ENCODE measurements at regions not wholly inside any gene's neighbourhood (a gene's known extent, or its start where the extent isn't known, plus 50 kb on each side); places are given as distances from the start of the nearest gene placed in this dataset.

DNA sequence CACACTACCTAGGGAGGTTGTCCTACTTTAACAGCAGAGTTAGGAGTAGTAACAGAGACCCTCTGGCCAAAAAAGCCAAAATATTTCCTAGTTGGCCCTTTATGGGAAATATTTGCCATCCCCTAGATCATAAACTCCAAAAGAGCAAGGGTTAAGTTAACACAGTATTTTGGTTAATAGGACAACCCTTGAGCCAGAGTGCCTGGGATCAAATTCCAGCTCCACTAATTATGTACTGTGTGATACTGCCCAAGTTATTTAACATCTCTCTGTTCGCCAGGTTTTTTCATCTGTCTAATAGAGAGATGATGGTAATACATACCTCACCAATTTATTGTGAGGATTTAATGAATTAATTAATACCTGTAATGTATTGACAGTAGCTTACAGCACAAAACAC, 767.4 kb downstream of the KCNJ2 start:
- dilution Hi-C loops (cut with MboI; ENCODE audit: extremely low pct_ligation_motif_present, low sequenced_read_pairs), result no loop called here

DNA sequence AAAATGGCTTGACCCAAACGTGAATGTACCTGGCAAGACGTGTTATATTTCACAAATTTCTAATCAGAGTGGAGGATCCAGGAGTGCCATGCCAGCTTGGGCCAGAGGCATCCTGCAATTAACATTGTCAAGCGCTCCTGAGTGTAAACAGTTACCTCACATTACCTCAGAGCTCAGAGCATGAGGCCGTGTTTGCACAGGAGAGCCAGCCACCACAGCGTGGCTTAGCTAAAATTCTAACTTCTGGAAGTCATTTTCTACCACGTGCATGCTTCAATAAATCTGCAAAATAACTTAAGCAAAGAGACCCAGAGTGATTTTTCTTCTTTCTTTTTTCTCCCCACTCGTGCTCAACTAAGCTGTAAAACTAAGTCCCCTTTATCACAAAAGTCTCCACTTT, 769.0 kb downstream of the KCNJ2 start:
- Histone ChIP-seq H3K4me1 (ENCODE audit: control insufficient read depth, extremely low read depth, insufficient read depth, low read length) (no peaks in the 10 kb centered on the region), H3K27me3 (ENCODE audit: control insufficient read depth, extremely low read depth, insufficient read depth, low read length) (no peaks in the 10 kb centered on the region), H3K9ac (ENCODE audit: control insufficient read depth, extremely low read depth, insufficient read depth, low read length) (no peak overlapping the region), H4K20me1 (ENCODE audit: control insufficient read depth, extremely low read depth, insufficient read depth, low read length) (no peaks in the 10 kb centered on the region), H3K27ac (ENCODE audit: control insufficient read depth, insufficient read depth, low read length) (no peak overlapping the region), H3K79me2 (ENCODE audit: control insufficient read depth, insufficient read depth, low read length) (no peaks in the 10 kb centered on the region), H3K9me3 (ENCODE audit: control insufficient read depth, low read depth, low read length) (no peaks in the 10 kb centered on the region), H3K4me3 (ENCODE audit: control insufficient read depth in 2 of 3, extremely low read depth in 1 of 3, insufficient read depth in 2 of 3, low read depth in 1 of 3, low read length in 3 of 3) (no peak overlapping the region), H3K36me3 (ENCODE audit: control insufficient read depth in 2 of 2, extremely low read depth in 1 of 2, insufficient read depth in 2 of 2, low read length in 2 of 2) (no peaks in the 10 kb centered on the region), H3K9me1 (ENCODE audit: control insufficient read depth, extremely low read depth, insufficient read depth, low read length) (no peaks in the 10 kb centered on the region), H2AFZ (ENCODE audit: control insufficient read depth, low read length) (no peak overlapping the region), H3K4me2 (ENCODE audit: control insufficient read depth, extremely low read depth, insufficient read depth, low read depth, low read length) (no peak overlapping the region)
- FAIRE-seq (no peak), DNase-seq (ENCODE audit: low read depth, low spot score) (no peak)
- TF ChIP-seq EZH2 (IDR thresholded peaks at IDR 0.05; ENCODE audit: low read length), result no peak
- dilution Hi-C loops (cut with MboI; ENCODE audit: extremely low pct_ligation_motif_present, low sequenced_read_pairs), result no loop called here

More for the DNA sequence above, 767.4 kb downstream of the KCNJ2 start:
- TF ChIP-seq, protein P1, sequence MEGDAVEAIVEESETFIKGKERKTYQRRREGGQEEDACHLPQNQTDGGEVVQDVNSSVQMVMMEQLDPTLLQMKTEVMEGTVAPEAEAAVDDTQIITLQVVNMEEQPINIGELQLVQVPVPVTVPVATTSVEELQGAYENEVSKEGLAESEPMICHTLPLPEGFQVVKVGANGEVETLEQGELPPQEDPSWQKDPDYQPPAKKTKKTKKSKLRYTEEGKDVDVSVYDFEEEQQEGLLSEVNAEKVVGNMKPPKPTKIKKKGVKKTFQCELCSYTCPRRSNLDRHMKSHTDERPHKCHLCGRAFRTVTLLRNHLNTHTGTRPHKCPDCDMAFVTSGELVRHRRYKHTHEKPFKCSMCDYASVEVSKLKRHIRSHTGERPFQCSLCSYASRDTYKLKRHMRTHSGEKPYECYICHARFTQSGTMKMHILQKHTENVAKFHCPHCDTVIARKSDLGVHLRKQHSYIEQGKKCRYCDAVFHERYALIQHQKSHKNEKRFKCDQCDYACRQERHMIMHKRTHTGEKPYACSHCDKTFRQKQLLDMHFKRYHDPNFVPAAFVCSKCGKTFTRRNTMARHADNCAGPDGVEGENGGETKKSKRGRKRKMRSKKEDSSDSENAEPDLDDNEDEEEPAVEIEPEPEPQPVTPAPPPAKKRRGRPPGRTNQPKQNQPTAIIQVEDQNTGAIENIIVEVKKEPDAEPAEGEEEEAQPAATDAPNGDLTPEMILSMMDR (optimal IDR thresholded peaks at IDR 0.05 in 1 of 3, IDR thresholded peaks at IDR 0.05 in 1 of 3, conservative IDR thresholded peaks at IDR 0.05 in 1 of 3; ENCODE audit: extremely low read depth in 1 of 3, insufficient read depth in 2 of 3, low read length in 3 of 3), result no peak
- no peak for TF ChIP-seq EZH2 (IDR thresholded peaks at IDR 0.05; ENCODE audit: low read length)
- Histone ChIP-seq H3K9me1 (ENCODE audit: control insufficient read depth, extremely low read depth, insufficient read depth, low read length) (no peaks in the 10 kb centered on the region), H3K27ac (ENCODE audit: control insufficient read depth, insufficient read depth, low read length) (no peak overlapping the region), H3K9me3 (ENCODE audit: control insufficient read depth, low read depth, low read length) (no peaks in the 10 kb centered on the region), H3K4me2 (ENCODE audit: control insufficient read depth, extremely low read depth, insufficient read depth, low read depth, low read length) (no peak overlapping the region), H4K20me1 (ENCODE audit: control insufficient read depth, extremely low read depth, insufficient read depth, low read length) (no peaks in the 10 kb centered on the region), H2AFZ (ENCODE audit: control insufficient read depth, low read length) (no peak overlapping the region), H3K9ac (ENCODE audit: control insufficient read depth, extremely low read depth, insufficient read depth, low read length) (no peak overlapping the region), H3K4me1 (ENCODE audit: control insufficient read depth, extremely low read depth, insufficient read depth, low read length) (no peaks in the 10 kb centered on the region), H3K36me3 (ENCODE audit: control insufficient read depth in 2 of 2, extremely low read depth in 1 of 2, insufficient read depth in 2 of 2, low read length in 2 of 2) (no peaks in the 10 kb centered on the region), H3K79me2 (ENCODE audit: control insufficient read depth, insufficient read depth, low read length) (no peaks in the 10 kb centered on the region), H3K27me3 (ENCODE audit: control insufficient read depth, extremely low read depth, insufficient read depth, low read length) (no peaks in the 10 kb centered on the region), H3K4me3 (ENCODE audit: control insufficient read depth in 2 of 3, extremely low read depth in 1 of 3, insufficient read depth in 2 of 3, low read depth in 1 of 3, low read length in 3 of 3) (no peak overlapping the region)
- FAIRE-seq (no peak), DNase-seq (ENCODE audit: low read depth, low spot score) (no peak)

DNA sequence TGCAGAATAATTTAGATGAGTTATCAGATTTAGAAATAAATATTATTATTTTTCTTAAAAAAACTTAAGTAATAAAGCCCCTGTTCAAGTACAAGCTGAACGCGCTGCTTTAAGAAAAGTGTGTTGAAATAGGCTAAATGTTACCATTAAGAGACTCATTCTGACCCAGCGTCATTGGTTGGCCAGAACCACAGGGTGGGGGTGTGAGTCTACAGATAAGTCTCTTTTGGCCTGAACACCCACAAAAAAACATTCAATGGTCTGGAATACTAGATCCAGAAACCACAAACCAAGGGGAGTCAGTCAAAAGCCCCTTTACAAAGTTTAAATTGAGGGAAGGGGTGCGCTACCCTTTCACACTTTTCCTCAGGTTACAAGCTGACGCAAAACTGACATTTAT, 776.1 kb downstream of the KCNJ2 start:
- Histone ChIP-seq H4K20me1 (ENCODE audit: control insufficient read depth, extremely low read depth, insufficient read depth, low read length) (no peaks in the 10 kb centered on the region), H3K4me2 (ENCODE audit: control insufficient read depth, extremely low read depth, insufficient read depth, low read depth, low read length) (no peak overlapping the region), H3K4me3 (ENCODE audit: control insufficient read depth in 2 of 3, extremely low read depth in 1 of 3, insufficient read depth in 2 of 3, low read depth in 1 of 3, low read length in 3 of 3) (no peak overlapping the region), H3K27ac (ENCODE audit: control insufficient read depth, insufficient read depth, low read length) (no peak overlapping the region), H3K79me2 (ENCODE audit: control insufficient read depth, insufficient read depth, low read length) (no peaks in the 10 kb centered on the region), H2AFZ (ENCODE audit: control insufficient read depth, low read length) (no peak overlapping the region), H3K9ac (ENCODE audit: control insufficient read depth, extremely low read depth, insufficient read depth, low read length) (no peak overlapping the region), H3K9me3 (ENCODE audit: control insufficient read depth, low read depth, low read length) (no peaks in the 10 kb centered on the region), H3K4me1 (ENCODE audit: control insufficient read depth, extremely low read depth, insufficient read depth, low read length) (no peaks in the 10 kb centered on the region), H3K9me1 (ENCODE audit: control insufficient read depth, extremely low read depth, insufficient read depth, low read length) (no peaks in the 10 kb centered on the region), H3K27me3 (ENCODE audit: control insufficient read depth, extremely low read depth, insufficient read depth, low read length) (no peaks in the 10 kb centered on the region), H3K36me3 (ENCODE audit: control insufficient read depth in 2 of 2, extremely low read depth in 1 of 2, insufficient read depth in 2 of 2, low read length in 2 of 2) (no peaks in the 10 kb centered on the region)
- TF ChIP-seq, protein P1 (optimal IDR thresholded peaks at IDR 0.05 in 1 of 3, IDR thresholded peaks at IDR 0.05 in 1 of 3, conservative IDR thresholded peaks at IDR 0.05 in 1 of 3; ENCODE audit: extremely low read depth in 1 of 3, insufficient read depth in 2 of 3, low read length in 3 of 3), result no peak
- no peak for TF ChIP-seq EZH2 (IDR thresholded peaks at IDR 0.05; ENCODE audit: low read length)
- no peak for FAIRE-seq
- no peak for DNase-seq (ENCODE audit: low read depth, low spot score)
- dilution Hi-C loops (cut with MboI; ENCODE audit: extremely low pct_ligation_motif_present, low sequenced_read_pairs), result no loop called here

Measured in keratinocyte (primary cell).